ENCODE measurements at regions not wholly inside any gene's neighbourhood (a gene's known extent, or its start where the extent isn't known, plus 50 kb on each side); places are given as distances from the start of the nearest gene placed in this dataset.

DNA sequence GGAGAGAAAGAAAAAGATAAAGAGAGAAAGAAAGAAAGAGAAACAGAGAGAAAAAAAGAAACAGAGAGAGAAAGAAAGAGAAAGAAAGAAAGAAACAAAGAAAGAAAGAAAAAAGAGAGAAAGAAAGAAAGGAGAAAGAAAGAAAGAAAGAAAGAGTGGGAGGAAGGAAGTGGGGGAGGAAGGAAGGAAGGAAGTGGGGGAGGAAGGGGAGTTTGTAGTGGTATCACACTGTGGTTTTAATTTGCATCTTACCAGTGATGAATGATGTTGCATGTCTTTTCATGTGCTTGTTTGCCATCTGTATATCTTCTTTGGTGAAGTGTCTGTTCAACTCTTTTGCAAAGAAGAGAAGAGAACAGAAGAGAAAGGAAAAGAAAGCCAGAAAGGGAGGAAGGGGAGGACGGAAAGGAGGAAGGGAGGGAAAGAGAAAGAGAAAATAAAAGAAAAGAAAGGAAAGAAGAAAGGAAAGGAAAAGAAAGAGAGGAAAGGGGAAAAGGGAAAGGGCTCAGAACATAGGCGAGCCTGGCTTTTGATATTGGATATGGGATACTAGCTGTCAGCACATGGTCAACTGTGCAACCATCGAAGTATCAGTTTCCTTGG, 79.2 kb upstream of the FRMD4A start:
- no peaks in the 10 kb centered on the region for H3K36me3 ChIP-seq (replicated peaks in 1 of 2; ENCODE audit: control insufficient read depth in 2 of 2, insufficient read depth in 2 of 2, low read length in 2 of 2)
- no peak overlapping the region for H2BK5ac ChIP-seq (ENCODE audit: low read length)
- H2BK120ac ChIP-seq (ENCODE audit: low read depth, low read length), result no peak overlapping the region
- H3K14ac ChIP-seq (ENCODE audit: low read length), result no peak overlapping the region
- H4K91ac ChIP-seq (ENCODE audit: low read depth, low read length, poor library complexity), result no peak overlapping the region
- no peak overlapping the region for H2AFZ ChIP-seq (ENCODE audit: low read length)
- H3K79me1 ChIP-seq (ENCODE audit: low read depth, low read length), result no peaks in the 10 kb centered on the region
- no peak overlapping the region for H3K4me2 ChIP-seq (ENCODE audit: insufficient read depth, low read length, poor library complexity, severe bottlenecking)
- H3K4me3 ChIP-seq (ENCODE audit: low read length in 2 of 2), result no peak overlapping the region
- no peak overlapping the region for H3K27ac ChIP-seq (replicated peaks; ENCODE audit: low read length)
- no peaks in the 10 kb centered on the region for H3K9me3 ChIP-seq (replicated peaks in 1 of 2; ENCODE audit: control insufficient read depth in 2 of 2, insufficient read depth in 1 of 2, low read depth in 1 of 2, low read length in 2 of 2)
- H3K4ac ChIP-seq (ENCODE audit: low read length), result no peak overlapping the region
- no peaks in the 10 kb centered on the region for H3K27me3 ChIP-seq (ENCODE audit: control insufficient read depth in 3 of 3, insufficient read depth in 3 of 3, low read depth in 1 of 3, low read length in 3 of 3)
- H3K9ac ChIP-seq (ENCODE audit: low read depth, low read length, poor library complexity), result no peak overlapping the region
- H2BK12ac ChIP-seq (ENCODE audit: low read length), result no peak overlapping the region
- H2AK5ac ChIP-seq (ENCODE audit: low read depth, low read length), result no peak overlapping the region
- H2BK15ac ChIP-seq (ENCODE audit: low read length), result no peak overlapping the region
- DNase-seq (ENCODE audit: low spot score), result no peak
- H3K18ac ChIP-seq (ENCODE audit: low read length), result no peak overlapping the region
- H4K8ac ChIP-seq (ENCODE audit: low read depth, low read length), result no peak overlapping the region
- H3K4me1 ChIP-seq (ENCODE audit: control insufficient read depth in 2 of 2, insufficient read depth in 1 of 2, low read depth in 1 of 2, low read length in 2 of 2), result no peaks in the 10 kb centered on the region
- WGBS, 2 donors (ENCODE audit: extremely low coverage in 2 of 2, insufficient read length in 2 of 2, insufficient replicate concordance in 1 of 2), result no CpG with 5 or more reads among the region's 3 CpGs
- no peak overlapping the region for H3K23ac ChIP-seq (ENCODE audit: low read depth, low read length, poor library complexity)

DNA sequence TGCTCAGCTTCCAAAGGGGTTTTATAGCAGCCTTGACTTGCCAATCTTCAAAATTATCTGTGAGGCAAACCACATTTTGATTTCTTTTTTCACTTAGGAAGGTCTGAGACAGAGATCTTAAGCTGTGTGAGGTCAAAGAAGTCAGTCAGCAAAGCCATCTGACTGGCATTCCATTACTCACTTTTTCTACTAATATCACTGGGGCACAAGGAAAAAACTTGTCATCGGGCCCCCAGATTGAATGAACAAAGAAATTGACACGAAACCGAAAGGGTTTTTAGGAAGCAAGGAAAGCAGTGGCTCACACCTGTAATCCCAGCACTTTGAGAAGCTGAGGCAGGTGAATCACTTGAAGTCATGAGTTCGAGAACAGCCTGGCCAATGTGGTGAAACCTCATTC, 78.5 kb upstream of the FRMD4A start:
- H4K91ac ChIP-seq (ENCODE audit: low read depth, low read length, poor library complexity), result no peak overlapping the region
- no peak for DNase-seq (ENCODE audit: low spot score)
- no peak overlapping the region for H2BK120ac ChIP-seq (ENCODE audit: low read depth, low read length)
- no peak overlapping the region for H3K9ac ChIP-seq (ENCODE audit: low read depth, low read length, poor library complexity)
- no peak overlapping the region for H3K4me2 ChIP-seq (ENCODE audit: insufficient read depth, low read length, poor library complexity, severe bottlenecking)
- H2AK5ac ChIP-seq (ENCODE audit: low read depth, low read length), result no peak overlapping the region
- no peak overlapping the region for H3K14ac ChIP-seq (ENCODE audit: low read length)
- H3K18ac ChIP-seq (ENCODE audit: low read length), result no peak overlapping the region
- H3K27me3 ChIP-seq (ENCODE audit: control insufficient read depth in 3 of 3, insufficient read depth in 3 of 3, low read depth in 1 of 3, low read length in 3 of 3), result no peaks in the 10 kb centered on the region
- H3K27ac ChIP-seq (replicated peaks; ENCODE audit: low read length), result no peak overlapping the region
- no peak overlapping the region for H3K23ac ChIP-seq (ENCODE audit: low read depth, low read length, poor library complexity)
- H3K9me3 ChIP-seq (replicated peaks in 1 of 2; ENCODE audit: control insufficient read depth in 2 of 2, insufficient read depth in 1 of 2, low read depth in 1 of 2, low read length in 2 of 2), result no peaks in the 10 kb centered on the region
- H2BK5ac ChIP-seq (ENCODE audit: low read length), result no peak overlapping the region
- no peak overlapping the region for H3K4me3 ChIP-seq (ENCODE audit: low read length in 2 of 2)
- no peaks in the 10 kb centered on the region for H3K4me1 ChIP-seq (ENCODE audit: control insufficient read depth in 2 of 2, insufficient read depth in 1 of 2, low read depth in 1 of 2, low read length in 2 of 2)
- no peaks in the 10 kb centered on the region for H3K79me1 ChIP-seq (ENCODE audit: low read depth, low read length)
- no peak overlapping the region for H4K8ac ChIP-seq (ENCODE audit: low read depth, low read length)
- no peak overlapping the region for H2AFZ ChIP-seq (ENCODE audit: low read length)
- H3K4ac ChIP-seq (ENCODE audit: low read length), result no peak overlapping the region
- no CpG with 5 or more reads among the region's 4 CpGs for WGBS, 2 donors (ENCODE audit: extremely low coverage in 2 of 2, insufficient read length in 2 of 2, insufficient replicate concordance in 1 of 2)
- H2BK12ac ChIP-seq (ENCODE audit: low read length), result no peak overlapping the region
- H3K36me3 ChIP-seq (replicated peaks in 1 of 2; ENCODE audit: control insufficient read depth in 2 of 2, insufficient read depth in 2 of 2, low read length in 2 of 2), result no peaks in the 10 kb centered on the region
- no peak overlapping the region for H2BK15ac ChIP-seq (ENCODE audit: low read length)

DNA sequence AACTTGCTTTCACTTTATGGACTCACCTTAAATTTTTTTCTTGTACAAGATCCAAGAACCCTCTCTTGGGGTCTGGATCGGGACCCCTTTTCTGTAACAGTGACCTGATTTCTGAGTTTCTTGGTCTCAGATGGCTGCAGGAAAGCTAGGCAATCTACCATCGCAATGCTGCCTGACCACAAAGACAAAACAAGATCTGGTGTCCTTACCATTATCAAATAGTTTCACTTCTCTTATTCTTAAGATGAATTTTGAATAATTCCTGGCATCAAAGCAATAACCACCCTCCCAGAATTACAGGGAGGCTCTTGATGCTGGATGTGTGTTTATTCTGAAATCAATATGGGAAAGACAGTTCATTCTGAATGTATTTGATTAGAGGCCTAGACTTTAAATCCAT, 77.4 kb upstream of the FRMD4A start:
- Histone ChIP-seq H3K4me3 (ENCODE audit: low read length in 2 of 2) (no peak overlapping the region), H3K27me3 (ENCODE audit: control insufficient read depth in 3 of 3, insufficient read depth in 3 of 3, low read depth in 1 of 3, low read length in 3 of 3) (no peaks in the 10 kb centered on the region), H3K23ac (ENCODE audit: low read depth, low read length, poor library complexity) (no peak overlapping the region), H3K79me1 (ENCODE audit: low read depth, low read length) (no peaks in the 10 kb centered on the region), H3K9ac (ENCODE audit: low read depth, low read length, poor library complexity) (no peak overlapping the region), H2AK5ac (ENCODE audit: low read depth, low read length) (no peak overlapping the region), H4K8ac (ENCODE audit: low read depth, low read length) (no peak overlapping the region), H3K9me3 (replicated peaks in 1 of 2; ENCODE audit: control insufficient read depth in 2 of 2, insufficient read depth in 1 of 2, low read depth in 1 of 2, low read length in 2 of 2) (no peaks in the 10 kb centered on the region), H3K4me1 (ENCODE audit: control insufficient read depth in 2 of 2, insufficient read depth in 1 of 2, low read depth in 1 of 2, low read length in 2 of 2) (no peaks in the 10 kb centered on the region), H3K18ac (ENCODE audit: low read length) (no peak overlapping the region), H2BK12ac (ENCODE audit: low read length) (no peak overlapping the region), H3K4ac (ENCODE audit: low read length) (no peak overlapping the region), H3K27ac (replicated peaks; ENCODE audit: low read length) (no peak overlapping the region), H3K36me3 (replicated peaks in 1 of 2; ENCODE audit: control insufficient read depth in 2 of 2, insufficient read depth in 2 of 2, low read length in 2 of 2) (no peaks in the 10 kb centered on the region), H3K14ac (ENCODE audit: low read length) (no peak overlapping the region), H2AFZ (ENCODE audit: low read length) (no peak overlapping the region), H3K4me2 (ENCODE audit: insufficient read depth, low read length, poor library complexity, severe bottlenecking) (no peak overlapping the region), H4K91ac (ENCODE audit: low read depth, low read length, poor library complexity) (no peak overlapping the region), H2BK15ac (ENCODE audit: low read length) (no peak overlapping the region), H2BK5ac (ENCODE audit: low read length) (no peak overlapping the region), H2BK120ac (ENCODE audit: low read depth, low read length) (no peak overlapping the region)
- no CpG with 5 or more reads among the region's 2 CpGs for WGBS, 2 donors (ENCODE audit: extremely low coverage in 2 of 2, insufficient read length in 2 of 2, insufficient replicate concordance in 1 of 2)
- DNase-seq (ENCODE audit: low spot score), result no peak

DNA sequence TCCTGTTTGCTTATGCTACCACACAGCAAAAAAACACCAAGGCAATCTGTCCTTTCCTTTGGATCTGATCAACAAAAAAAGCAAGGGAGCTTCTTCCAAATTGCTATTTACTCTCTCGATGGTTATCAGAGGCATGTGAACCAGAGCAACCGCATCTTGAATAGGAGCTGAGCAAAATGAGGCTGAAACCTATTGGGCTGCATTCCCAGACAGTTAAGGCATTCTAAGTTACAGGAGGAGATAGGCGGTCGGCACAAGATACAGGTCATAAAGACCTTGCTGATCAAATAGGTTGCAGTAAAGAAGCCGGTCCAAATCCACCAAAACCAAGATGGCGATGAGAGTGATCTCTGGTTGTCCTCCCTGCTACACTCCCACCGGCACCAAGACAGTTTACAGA, 76.8 kb upstream of the FRMD4A start:
- H2BK5ac ChIP-seq (ENCODE audit: low read length), result no peak overlapping the region
- no peaks in the 10 kb centered on the region for H3K4me1 ChIP-seq (ENCODE audit: control insufficient read depth in 2 of 2, insufficient read depth in 1 of 2, low read depth in 1 of 2, low read length in 2 of 2)
- no peak for DNase-seq (ENCODE audit: low spot score)
- H2BK15ac ChIP-seq (ENCODE audit: low read length), result no peak overlapping the region
- H3K18ac ChIP-seq (ENCODE audit: low read length), result no peak overlapping the region
- WGBS, 2 donors (ENCODE audit: extremely low coverage in 2 of 2, insufficient read length in 2 of 2, insufficient replicate concordance in 1 of 2), result no CpG with 5 or more reads among the region's 7 CpGs
- H3K9me3 ChIP-seq (replicated peaks in 1 of 2; ENCODE audit: control insufficient read depth in 2 of 2, insufficient read depth in 1 of 2, low read depth in 1 of 2, low read length in 2 of 2), result no peaks in the 10 kb centered on the region
- no peak overlapping the region for H3K4me3 ChIP-seq (ENCODE audit: low read length in 2 of 2)
- H2BK12ac ChIP-seq (ENCODE audit: low read length), result no peak overlapping the region
- H3K79me1 ChIP-seq (ENCODE audit: low read depth, low read length), result no peaks in the 10 kb centered on the region
- H3K9ac ChIP-seq (ENCODE audit: low read depth, low read length, poor library complexity), result no peak overlapping the region
- H2AFZ ChIP-seq (ENCODE audit: low read length), result peak overlapping the region; percentile 53
- H3K23ac ChIP-seq (ENCODE audit: low read depth, low read length, poor library complexity), result no peak overlapping the region
- H4K91ac ChIP-seq (ENCODE audit: low read depth, low read length, poor library complexity), result no peak overlapping the region
- no peaks in the 10 kb centered on the region for H3K27me3 ChIP-seq (ENCODE audit: control insufficient read depth in 3 of 3, insufficient read depth in 3 of 3, low read depth in 1 of 3, low read length in 3 of 3)
- no peak overlapping the region for H3K27ac ChIP-seq (replicated peaks; ENCODE audit: low read length)
- no peak overlapping the region for H2BK120ac ChIP-seq (ENCODE audit: low read depth, low read length)
- H2AK5ac ChIP-seq (ENCODE audit: low read depth, low read length), result no peak overlapping the region
- H3K36me3 ChIP-seq (replicated peaks in 1 of 2; ENCODE audit: control insufficient read depth in 2 of 2, insufficient read depth in 2 of 2, low read length in 2 of 2), result no peaks in the 10 kb centered on the region
- H3K14ac ChIP-seq (ENCODE audit: low read length), result no peak overlapping the region
- H3K4ac ChIP-seq (ENCODE audit: low read length), result no peak overlapping the region
- no peak overlapping the region for H4K8ac ChIP-seq (ENCODE audit: low read depth, low read length)
- H3K4me2 ChIP-seq (ENCODE audit: insufficient read depth, low read length, poor library complexity, severe bottlenecking), result no peak overlapping the region
